B cell (primary cell): ENCODE measurements at regions not wholly inside any gene's neighbourhood (a gene's known extent, or its start where the extent isn't known, plus 50 kb on each side); places are given as distances from the start of the nearest gene placed in this dataset.

Source experiments
- ATAC-seq: fragments of 200-7000 bp; cut with Tn5 transposase; one replicate; pipeline ENCODE4 v1.10.0; 2021; ENCODE audit warnings: low read depth, mild to moderate bottlenecking, moderate number of reproducible peaks, moderate library complexity
- CTCF ChIA-PET: fragments of 350-600 bp; sonication (Branson Sonifier 250); formaldehyde crosslinking; loops from one replicate; lab custom pipeline; 2021; ENCODE audit warnings: antibody characterized with exemption, inconsistent platforms; lab: Charles Lee
- POLR2A ChIA-PET: fragments of 350-600 bp; sonication (Branson Sonifier 250); formaldehyde crosslinking; loops from one replicate; lab custom pipeline; 2021; ENCODE audit warnings: antibody characterized with exemption; lab: Charles Lee
- DNase-seq: peaks from one replicate; pipeline ENCODE4 v3.0.0; 2013
- H2AFZ ChIP-seq: 2 replicates; pipeline ENCODE4 v1.6.1; 2012; ENCODE audit warnings: mild to moderate bottlenecking, low read depth, low read length; ENCODE audit not compliant: insufficient read depth, poor library complexity, severe bottlenecking
- H3K27ac ChIP-seq, 2 donors: 1 replicate in 1 of 2; 2 replicates in 1 of 2; pipeline ENCODE4 v1.5.1; 2012 to 2013; ENCODE audit warnings: low read length in 2 of 2, mild to moderate bottlenecking in 2 of 2, moderate library complexity in 1 of 2
- H3K27me3 ChIP-seq, 4 experiments: fragments of 200-600 bp in 1 of 4; sonication (generic) in 1 of 4; replicated peaks in 1 of 4; 1 replicate in 2 of 4; 2 replicates in 2 of 4; pipeline versions ENCODE4 v1.6.1 to v1.7.0; 2013 to 2016; ENCODE audit warnings: low read length in 3 of 4, mild to moderate bottlenecking in 2 of 4, mixed read lengths in 1 of 4, moderate library complexity in 1 of 4; ENCODE audit not compliant: insufficient read depth in 4 of 4, control insufficient read depth in 3 of 4; ENCODE audit errors: control extremely low read depth in 1 of 4
- H3K36me3 ChIP-seq, 2 experiments: replicated peaks in 1 of 2; 1 replicate in 1 of 2; 2 replicates in 1 of 2; pipeline versions ENCODE4 v1.6.1 to v1.7.1; 2013; ENCODE audit warnings: low read length in 1 of 2; ENCODE audit not compliant: insufficient read depth in 2 of 2, control insufficient read depth in 1 of 2; ENCODE audit errors: control extremely low read depth in 1 of 2, extremely low read depth in 1 of 2
- H3K4me1 ChIP-seq, 2 donors: fragments of 200-600 bp in 1 of 2; sonication (generic) in 1 of 2; 1 replicate in 1 of 2; 2 replicates in 1 of 2; pipeline versions ENCODE4 v1.5.1 to v1.6.1; 2013 to 2017; ENCODE audit warnings: low read length in 2 of 2; ENCODE audit not compliant: control insufficient read depth in 2 of 2, insufficient read depth in 2 of 2
- H3K4me2 ChIP-seq: replicated peaks from 2 replicates; pipeline ENCODE3; 2012; ENCODE audit warnings: mild to moderate bottlenecking, low read depth, low read length; ENCODE audit not compliant: poor library complexity, severe bottlenecking
- H3K4me3 ChIP-seq, 5 experiments: fragments of 200-600 bp in 1 of 5; sonication (generic) in 1 of 5; 1 replicate in 3 of 5; 2 replicates in 2 of 5; pipeline versions ENCODE4 v1.5.1 to v1.7.0; 2011 to 2016; ENCODE audit warnings: low read length in 4 of 5, mild to moderate bottlenecking in 4 of 5, low read depth in 2 of 5, control low read depth in 1 of 5, moderate library complexity in 1 of 5; ENCODE audit not compliant: insufficient read depth in 1 of 5; ENCODE audit errors: control extremely low read depth in 1 of 5, extremely low read depth in 1 of 5
- H3K79me2 ChIP-seq: fragments of 200-600 bp; sonication (generic); one replicate; pipeline ENCODE4 v1.6.0; 2016; ENCODE audit warnings: low read length; ENCODE audit not compliant: control insufficient read depth, insufficient read depth
- H3K9ac ChIP-seq: fragments of 200-600 bp; sonication (generic); 2 replicates; pipeline ENCODE4 v1.6.1; 2017; ENCODE audit warnings: mild to moderate bottlenecking, low read length, moderate library complexity
- H3K9me3 ChIP-seq, 3 donors: one replicate each; pipeline versions ENCODE4 v1.6.1 to v1.7.1; 2013; ENCODE audit warnings: low read length in 2 of 3; ENCODE audit not compliant: control insufficient read depth in 2 of 3, insufficient read depth in 1 of 3; ENCODE audit errors: control extremely low read depth in 1 of 3
- H4K20me1 ChIP-seq: 2 replicates; pipeline ENCODE4 v1.6.0; 2012; ENCODE audit warnings: mild to moderate bottlenecking, low read length; ENCODE audit not compliant: insufficient read depth, control insufficient read depth, poor library complexity, severe bottlenecking
- H3K27ac Mint-ChIP-seq: one replicate; pipeline ENCODE4 v1.8.0; 2021; ENCODE audit warnings: mixed read lengths
- H3K27me3 Mint-ChIP-seq: one replicate; pipeline ENCODE4 v1.8.0; 2021; ENCODE audit warnings: mixed read lengths
- H3K4me1 Mint-ChIP-seq: one replicate; pipeline ENCODE4 v1.8.0; 2021; ENCODE audit warnings: mixed read lengths
- H3K4me3 Mint-ChIP-seq: one replicate; pipeline ENCODE4 v1.8.0; 2021; ENCODE audit warnings: mixed read lengths
- H3K9me3 Mint-ChIP-seq: one replicate; pipeline ENCODE4 v1.8.0; 2022; ENCODE audit warnings: mixed read lengths; ENCODE audit not compliant: insufficient read depth
- EZH2 ChIP-seq: IDR thresholded peaks from 2 replicates; pipeline ENCODE4 v1.6.1; 2012; ENCODE audit warnings: borderline replicate concordance, low read depth, mild to moderate bottlenecking, moderate library complexity, low read length; ENCODE audit not compliant: insufficient read depth, poor library complexity, severe bottlenecking
- WGBS: methylation state at CpG from one replicate; pipeline ENCODE4 v1.1.5; 2013; ENCODE audit warnings: missing lambda C conversion rate; ENCODE audit not compliant: insufficient coverage; 5-methylcytosine and 5-hydroxymethylcytosine counted together
- intact Hi-C: fragments of 100-400 bp; cut with micrococcal nuclease; formaldehyde crosslinking; loops from one replicate; pipeline ENCODE4 v1.10.0; 2022
- TF ChIP-seq, protein P1 (sequence below): fragments of 200-600 bp; IDR thresholded peaks from one replicate; pipeline ENCODE4 v1.8.0; 2022; ENCODE audit warnings: antibody characterized with exemption, mild to moderate bottlenecking

DNA sequence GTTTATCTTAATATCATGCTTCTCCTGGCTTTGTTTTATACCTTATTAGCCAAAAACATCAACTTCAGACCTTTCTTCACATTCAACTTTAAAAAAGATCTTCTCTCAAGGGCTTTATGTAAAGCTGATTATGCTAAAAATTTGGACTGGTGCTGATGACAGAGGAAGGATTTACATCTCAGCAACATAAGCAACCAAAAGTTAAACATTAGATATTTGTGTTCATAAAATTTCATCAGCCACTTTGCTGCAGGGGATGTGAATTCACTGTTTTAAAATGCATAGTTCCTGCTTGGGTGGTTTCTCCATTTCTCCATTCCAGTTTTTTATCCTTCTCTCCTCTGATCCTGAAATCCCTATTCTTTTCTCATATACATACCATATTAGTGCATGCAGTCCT, 398.6 kb upstream of the DDI1 start:
- Histone ChIP-seq H3K9me3 (no peaks in the 10 kb centered on the region), H3K27me3 (no peaks in the 10 kb centered on the region), H2AFZ (no peak overlapping the region), H3K4me1 (no peaks in the 10 kb centered on the region), H4K20me1 (no peaks in the 10 kb centered on the region), H3K4me2 (no peak overlapping the region), H3K27ac (no peak overlapping the region), H3K79me2 (no peaks in the 10 kb centered on the region), H3K36me3 (no peaks in the 10 kb centered on the region), H3K9ac (no peak overlapping the region), H3K4me3 (no peak overlapping the region)
- ChIA-PET POLR2A (no interaction called here), CTCF (no interaction called here)
- no peaks in the 10 kb centered on the region for H3K27me3 Mint-ChIP-seq
- H3K9me3 Mint-ChIP-seq = no peaks in the 10 kb centered on the region
- H3K27ac Mint-ChIP-seq = no peak overlapping the region
- TF ChIP-seq, protein P1, sequence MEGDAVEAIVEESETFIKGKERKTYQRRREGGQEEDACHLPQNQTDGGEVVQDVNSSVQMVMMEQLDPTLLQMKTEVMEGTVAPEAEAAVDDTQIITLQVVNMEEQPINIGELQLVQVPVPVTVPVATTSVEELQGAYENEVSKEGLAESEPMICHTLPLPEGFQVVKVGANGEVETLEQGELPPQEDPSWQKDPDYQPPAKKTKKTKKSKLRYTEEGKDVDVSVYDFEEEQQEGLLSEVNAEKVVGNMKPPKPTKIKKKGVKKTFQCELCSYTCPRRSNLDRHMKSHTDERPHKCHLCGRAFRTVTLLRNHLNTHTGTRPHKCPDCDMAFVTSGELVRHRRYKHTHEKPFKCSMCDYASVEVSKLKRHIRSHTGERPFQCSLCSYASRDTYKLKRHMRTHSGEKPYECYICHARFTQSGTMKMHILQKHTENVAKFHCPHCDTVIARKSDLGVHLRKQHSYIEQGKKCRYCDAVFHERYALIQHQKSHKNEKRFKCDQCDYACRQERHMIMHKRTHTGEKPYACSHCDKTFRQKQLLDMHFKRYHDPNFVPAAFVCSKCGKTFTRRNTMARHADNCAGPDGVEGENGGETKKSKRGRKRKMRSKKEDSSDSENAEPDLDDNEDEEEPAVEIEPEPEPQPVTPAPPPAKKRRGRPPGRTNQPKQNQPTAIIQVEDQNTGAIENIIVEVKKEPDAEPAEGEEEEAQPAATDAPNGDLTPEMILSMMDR = no peak
- TF ChIP-seq EZH2 = no peak
- intact Hi-C loops = no loop called here
- DNase-seq (no peak), ATAC-seq (no peak)
- H3K4me1 Mint-ChIP-seq = no peaks in the 10 kb centered on the region
- H3K4me3 Mint-ChIP-seq = no peak overlapping the region

DNA sequence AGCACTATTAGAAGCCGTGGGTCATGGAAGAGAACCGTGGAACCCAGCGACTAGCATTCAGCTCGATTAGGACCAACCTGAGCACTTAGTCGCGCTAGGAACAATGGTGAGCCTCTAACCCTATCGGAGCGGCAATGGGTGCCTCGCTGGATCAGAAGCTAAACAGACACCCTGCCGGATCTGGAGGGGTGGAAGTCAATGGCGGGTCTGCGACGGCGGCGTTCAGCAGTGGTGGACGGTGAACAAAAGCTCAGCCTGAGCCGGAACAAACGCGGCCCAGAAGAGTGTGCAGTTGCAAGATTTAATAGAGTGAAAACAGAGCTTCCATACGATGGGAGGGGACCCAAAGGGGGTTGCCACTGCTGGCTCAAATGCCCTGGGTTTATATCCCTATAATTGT, 391.8 kb upstream of the DDI1 start:
- H3K9me3 ChIP-seq = peaks cover 0 to 1% (median 0%) of the 10 kb centered on the region in 3 donors
- H3K79me2 ChIP-seq = no peaks in the 10 kb centered on the region
- H3K9me3 Mint-ChIP-seq = no peaks in the 10 kb centered on the region
- no peak overlapping the region for H3K4me3 ChIP-seq
- no peaks in the 10 kb centered on the region for H3K27me3 ChIP-seq
- no peaks in the 10 kb centered on the region for H3K36me3 ChIP-seq
- H4K20me1 ChIP-seq = no peaks in the 10 kb centered on the region
- H3K27ac Mint-ChIP-seq = no peak overlapping the region
- H3K27me3 Mint-ChIP-seq = no peaks in the 10 kb centered on the region
- H3K4me3 Mint-ChIP-seq = no peak overlapping the region
- intact Hi-C loops = no loop called here
- no peak for DNase-seq
- no peak for ATAC-seq
- H3K4me1 Mint-ChIP-seq = peaks cover 22% of the 10 kb centered on the region
- H3K4me1 ChIP-seq = peaks cover 15 to 17% of the 10 kb centered on the region in 2 donors
- H2AFZ ChIP-seq = no peak overlapping the region
- no peak overlapping the region for H3K4me2 ChIP-seq
- 100% methylated on average over 11 of the region's 20 CpGs for WGBS
- H3K9ac ChIP-seq = no peak overlapping the region
- POLR2A ChIA-PET = no interaction called here
- no peak overlapping the region for H3K27ac ChIP-seq
- TF ChIP-seq, protein P1 = no peak
- no peak for TF ChIP-seq EZH2
- CTCF ChIA-PET = no interaction called here
